B cell (primary cell): ENCODE measurements at regions not wholly inside any gene's neighbourhood (a gene's known extent, or its start where the extent isn't known, plus 50 kb on each side); places are given as distances from the start of the nearest gene placed in this dataset.

Experiments
- ATAC-seq: fragments of 200-7000 bp; cut with Tn5 transposase; one replicate; pipeline ENCODE4 v1.10.0; 2021; ENCODE audit warnings: low read depth, mild to moderate bottlenecking, moderate number of reproducible peaks, moderate library complexity
- CTCF ChIA-PET: fragments of 350-600 bp; sonication (Branson Sonifier 250); formaldehyde crosslinking; loops from one replicate; lab custom pipeline; 2021; ENCODE audit warnings: antibody characterized with exemption, inconsistent platforms; lab: Charles Lee
- POLR2A ChIA-PET: fragments of 350-600 bp; sonication (Branson Sonifier 250); formaldehyde crosslinking; loops from one replicate; lab custom pipeline; 2021; ENCODE audit warnings: antibody characterized with exemption; lab: Charles Lee
- DNase-seq: peaks from one replicate; pipeline ENCODE4 v3.0.0; 2013
- H2AFZ ChIP-seq: 2 replicates; pipeline ENCODE4 v1.6.1; 2012; ENCODE audit warnings: mild to moderate bottlenecking, low read depth, low read length; ENCODE audit not compliant: insufficient read depth, poor library complexity, severe bottlenecking
- H3K27ac ChIP-seq, 2 donors: 1 replicate in 1 of 2; 2 replicates in 1 of 2; pipeline ENCODE4 v1.5.1; 2012 to 2013; ENCODE audit warnings: low read length in 2 of 2, mild to moderate bottlenecking in 2 of 2, moderate library complexity in 1 of 2
- H3K27me3 ChIP-seq, 4 experiments: fragments of 200-600 bp in 1 of 4; sonication (generic) in 1 of 4; replicated peaks in 1 of 4; 1 replicate in 2 of 4; 2 replicates in 2 of 4; pipeline versions ENCODE4 v1.6.1 to v1.7.0; 2013 to 2016; ENCODE audit warnings: low read length in 3 of 4, mild to moderate bottlenecking in 2 of 4, mixed read lengths in 1 of 4, moderate library complexity in 1 of 4; ENCODE audit not compliant: insufficient read depth in 4 of 4, control insufficient read depth in 3 of 4; ENCODE audit errors: control extremely low read depth in 1 of 4
- H3K36me3 ChIP-seq, 2 experiments: replicated peaks in 1 of 2; 1 replicate in 1 of 2; 2 replicates in 1 of 2; pipeline versions ENCODE4 v1.6.1 to v1.7.1; 2013; ENCODE audit warnings: low read length in 1 of 2; ENCODE audit not compliant: insufficient read depth in 2 of 2, control insufficient read depth in 1 of 2; ENCODE audit errors: control extremely low read depth in 1 of 2, extremely low read depth in 1 of 2
- H3K4me1 ChIP-seq, 2 donors: fragments of 200-600 bp in 1 of 2; sonication (generic) in 1 of 2; 1 replicate in 1 of 2; 2 replicates in 1 of 2; pipeline versions ENCODE4 v1.5.1 to v1.6.1; 2013 to 2017; ENCODE audit warnings: low read length in 2 of 2; ENCODE audit not compliant: control insufficient read depth in 2 of 2, insufficient read depth in 2 of 2
- H3K4me2 ChIP-seq: replicated peaks from 2 replicates; pipeline ENCODE3; 2012; ENCODE audit warnings: mild to moderate bottlenecking, low read depth, low read length; ENCODE audit not compliant: poor library complexity, severe bottlenecking
- H3K4me3 ChIP-seq, 5 experiments: fragments of 200-600 bp in 1 of 5; sonication (generic) in 1 of 5; 1 replicate in 3 of 5; 2 replicates in 2 of 5; pipeline versions ENCODE4 v1.5.1 to v1.7.0; 2011 to 2016; ENCODE audit warnings: low read length in 4 of 5, mild to moderate bottlenecking in 4 of 5, low read depth in 2 of 5, control low read depth in 1 of 5, moderate library complexity in 1 of 5; ENCODE audit not compliant: insufficient read depth in 1 of 5; ENCODE audit errors: control extremely low read depth in 1 of 5, extremely low read depth in 1 of 5
- H3K79me2 ChIP-seq: fragments of 200-600 bp; sonication (generic); one replicate; pipeline ENCODE4 v1.6.0; 2016; ENCODE audit warnings: low read length; ENCODE audit not compliant: control insufficient read depth, insufficient read depth
- H3K9ac ChIP-seq: fragments of 200-600 bp; sonication (generic); 2 replicates; pipeline ENCODE4 v1.6.1; 2017; ENCODE audit warnings: mild to moderate bottlenecking, low read length, moderate library complexity
- H3K9me3 ChIP-seq, 3 donors: one replicate each; pipeline versions ENCODE4 v1.6.1 to v1.7.1; 2013; ENCODE audit warnings: low read length in 2 of 3; ENCODE audit not compliant: control insufficient read depth in 2 of 3, insufficient read depth in 1 of 3; ENCODE audit errors: control extremely low read depth in 1 of 3
- H4K20me1 ChIP-seq: 2 replicates; pipeline ENCODE4 v1.6.0; 2012; ENCODE audit warnings: mild to moderate bottlenecking, low read length; ENCODE audit not compliant: insufficient read depth, control insufficient read depth, poor library complexity, severe bottlenecking
- H3K27ac Mint-ChIP-seq: one replicate; pipeline ENCODE4 v1.8.0; 2021; ENCODE audit warnings: mixed read lengths
- H3K27me3 Mint-ChIP-seq: one replicate; pipeline ENCODE4 v1.8.0; 2021; ENCODE audit warnings: mixed read lengths
- H3K4me1 Mint-ChIP-seq: one replicate; pipeline ENCODE4 v1.8.0; 2021; ENCODE audit warnings: mixed read lengths
- H3K4me3 Mint-ChIP-seq: one replicate; pipeline ENCODE4 v1.8.0; 2021; ENCODE audit warnings: mixed read lengths
- H3K9me3 Mint-ChIP-seq: one replicate; pipeline ENCODE4 v1.8.0; 2022; ENCODE audit warnings: mixed read lengths; ENCODE audit not compliant: insufficient read depth
- EZH2 ChIP-seq: IDR thresholded peaks from 2 replicates; pipeline ENCODE4 v1.6.1; 2012; ENCODE audit warnings: borderline replicate concordance, low read depth, mild to moderate bottlenecking, moderate library complexity, low read length; ENCODE audit not compliant: insufficient read depth, poor library complexity, severe bottlenecking
- WGBS: methylation state at CpG from one replicate; pipeline ENCODE4 v1.1.5; 2013; ENCODE audit warnings: missing lambda C conversion rate; ENCODE audit not compliant: insufficient coverage; 5-methylcytosine and 5-hydroxymethylcytosine counted together
- intact Hi-C: fragments of 100-400 bp; cut with micrococcal nuclease; formaldehyde crosslinking; loops from one replicate; pipeline ENCODE4 v1.10.0; 2022
- TF ChIP-seq, protein P1 (sequence below): fragments of 200-600 bp; IDR thresholded peaks from one replicate; pipeline ENCODE4 v1.8.0; 2022; ENCODE audit warnings: antibody characterized with exemption, mild to moderate bottlenecking

DNA sequence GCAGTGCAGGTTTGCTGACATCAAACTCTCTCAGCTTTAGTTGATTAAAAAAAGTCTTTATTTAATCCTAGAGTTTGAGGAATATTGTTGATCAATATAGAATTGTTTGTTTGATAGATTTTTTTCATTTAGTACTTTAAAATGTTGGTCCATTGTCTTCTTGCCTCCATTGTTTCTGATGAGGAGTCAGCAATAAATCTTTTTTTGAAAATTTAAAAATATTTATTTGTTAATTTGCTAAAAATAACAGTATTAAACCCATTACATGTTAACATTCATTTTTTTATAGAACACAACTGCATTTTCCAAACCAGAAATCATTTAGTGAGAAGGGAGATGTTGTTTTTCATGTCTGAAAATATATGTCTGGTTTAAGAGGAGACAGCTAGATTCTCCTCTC, 173.8 kb upstream of the USP24 start:
- CTCF ChIA-PET, result no interaction called here
- no peak overlapping the region for H3K27ac Mint-ChIP-seq
- no peaks in the 10 kb centered on the region for H3K4me1 Mint-ChIP-seq
- no peak for ATAC-seq
- POLR2A ChIA-PET, result no interaction called here
- H3K27me3 Mint-ChIP-seq, result peaks cover 28% of the 10 kb centered on the region
- no peaks in the 10 kb centered on the region for H4K20me1 ChIP-seq
- H3K27ac ChIP-seq, result no peak overlapping the region
- no peak overlapping the region for H3K9ac ChIP-seq
- no peaks in the 10 kb centered on the region for H3K4me1 ChIP-seq
- no peak for DNase-seq
- intact Hi-C loops, result no loop called here
- no peak overlapping the region for H3K4me3 ChIP-seq
- H2AFZ ChIP-seq, result no peak overlapping the region
- H3K36me3 ChIP-seq, result no peaks in the 10 kb centered on the region
- peaks cover 0 to 4% (median 3%) of the 10 kb centered on the region in 3 donors for H3K9me3 ChIP-seq
- H3K4me3 Mint-ChIP-seq, result no peak overlapping the region
- no peaks in the 10 kb centered on the region for H3K27me3 ChIP-seq
- TF ChIP-seq EZH2, result no peak
- H3K79me2 ChIP-seq, result no peaks in the 10 kb centered on the region
- no peak overlapping the region for H3K4me2 ChIP-seq
- no peaks in the 10 kb centered on the region for H3K9me3 Mint-ChIP-seq

DNA sequence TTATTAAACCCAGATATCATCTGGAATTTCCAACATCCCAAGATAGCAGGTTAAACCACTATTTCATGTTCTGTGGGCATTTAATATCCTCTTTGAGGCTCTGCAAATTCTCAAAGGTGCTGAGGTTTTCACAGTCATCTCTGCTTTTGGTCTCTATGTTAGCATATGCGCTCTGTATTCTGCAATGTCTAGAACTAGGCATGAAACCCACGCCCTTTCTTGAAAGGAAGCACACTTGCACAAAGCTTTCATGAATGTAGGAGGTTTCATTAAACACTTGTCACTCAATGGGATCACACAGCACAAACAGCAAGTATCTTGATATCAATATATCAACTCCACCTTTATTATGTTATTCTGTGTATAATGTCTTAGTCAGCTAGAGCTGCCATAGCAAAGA, 172.0 kb upstream of the USP24 start:
- H3K36me3 ChIP-seq, result no peaks in the 10 kb centered on the region
- H2AFZ ChIP-seq, result no peak overlapping the region
- intact Hi-C loops, result no loop called here
- peaks cover 0 to 4% (median 3%) of the 10 kb centered on the region in 3 donors for H3K9me3 ChIP-seq
- H3K4me2 ChIP-seq, result no peak overlapping the region
- no peak for ATAC-seq
- no peak overlapping the region for H3K27ac ChIP-seq
- no peak overlapping the region for H3K4me3 Mint-ChIP-seq
- no peak overlapping the region for H3K27ac Mint-ChIP-seq
- peaks cover 24% of the 10 kb centered on the region for H3K27me3 Mint-ChIP-seq
- ChIA-PET CTCF (interaction anchor here (1.3 to 1.7 kb wide), 2 partner anchors 9 to 11 kb away, joined by 4 to 6 read pairs; no protein-coding TSS in a partner anchor), POLR2A (no interaction called here)
- no peak for DNase-seq
- H3K9ac ChIP-seq, result no peak overlapping the region
- TF ChIP-seq, protein P1, sequence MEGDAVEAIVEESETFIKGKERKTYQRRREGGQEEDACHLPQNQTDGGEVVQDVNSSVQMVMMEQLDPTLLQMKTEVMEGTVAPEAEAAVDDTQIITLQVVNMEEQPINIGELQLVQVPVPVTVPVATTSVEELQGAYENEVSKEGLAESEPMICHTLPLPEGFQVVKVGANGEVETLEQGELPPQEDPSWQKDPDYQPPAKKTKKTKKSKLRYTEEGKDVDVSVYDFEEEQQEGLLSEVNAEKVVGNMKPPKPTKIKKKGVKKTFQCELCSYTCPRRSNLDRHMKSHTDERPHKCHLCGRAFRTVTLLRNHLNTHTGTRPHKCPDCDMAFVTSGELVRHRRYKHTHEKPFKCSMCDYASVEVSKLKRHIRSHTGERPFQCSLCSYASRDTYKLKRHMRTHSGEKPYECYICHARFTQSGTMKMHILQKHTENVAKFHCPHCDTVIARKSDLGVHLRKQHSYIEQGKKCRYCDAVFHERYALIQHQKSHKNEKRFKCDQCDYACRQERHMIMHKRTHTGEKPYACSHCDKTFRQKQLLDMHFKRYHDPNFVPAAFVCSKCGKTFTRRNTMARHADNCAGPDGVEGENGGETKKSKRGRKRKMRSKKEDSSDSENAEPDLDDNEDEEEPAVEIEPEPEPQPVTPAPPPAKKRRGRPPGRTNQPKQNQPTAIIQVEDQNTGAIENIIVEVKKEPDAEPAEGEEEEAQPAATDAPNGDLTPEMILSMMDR, result no peak
- TF ChIP-seq EZH2, result no peak
- no peaks in the 10 kb centered on the region for H3K27me3 ChIP-seq
- no peak overlapping the region for H3K4me3 ChIP-seq
- no peaks in the 10 kb centered on the region for H4K20me1 ChIP-seq
- H3K4me1 Mint-ChIP-seq, result no peaks in the 10 kb centered on the region
- H3K79me2 ChIP-seq, result no peaks in the 10 kb centered on the region
- no peaks in the 10 kb centered on the region for H3K4me1 ChIP-seq
- no peaks in the 10 kb centered on the region for H3K9me3 Mint-ChIP-seq
- WGBS, result 67% methylated on average over 1 of the region's 2 CpGs
